ENCODE measurements at regions not wholly inside any gene's neighbourhood (a gene's known extent, or its start where the extent isn't known, plus 50 kb on each side); places are given as distances from the start of the nearest gene placed in this dataset.

DNA sequence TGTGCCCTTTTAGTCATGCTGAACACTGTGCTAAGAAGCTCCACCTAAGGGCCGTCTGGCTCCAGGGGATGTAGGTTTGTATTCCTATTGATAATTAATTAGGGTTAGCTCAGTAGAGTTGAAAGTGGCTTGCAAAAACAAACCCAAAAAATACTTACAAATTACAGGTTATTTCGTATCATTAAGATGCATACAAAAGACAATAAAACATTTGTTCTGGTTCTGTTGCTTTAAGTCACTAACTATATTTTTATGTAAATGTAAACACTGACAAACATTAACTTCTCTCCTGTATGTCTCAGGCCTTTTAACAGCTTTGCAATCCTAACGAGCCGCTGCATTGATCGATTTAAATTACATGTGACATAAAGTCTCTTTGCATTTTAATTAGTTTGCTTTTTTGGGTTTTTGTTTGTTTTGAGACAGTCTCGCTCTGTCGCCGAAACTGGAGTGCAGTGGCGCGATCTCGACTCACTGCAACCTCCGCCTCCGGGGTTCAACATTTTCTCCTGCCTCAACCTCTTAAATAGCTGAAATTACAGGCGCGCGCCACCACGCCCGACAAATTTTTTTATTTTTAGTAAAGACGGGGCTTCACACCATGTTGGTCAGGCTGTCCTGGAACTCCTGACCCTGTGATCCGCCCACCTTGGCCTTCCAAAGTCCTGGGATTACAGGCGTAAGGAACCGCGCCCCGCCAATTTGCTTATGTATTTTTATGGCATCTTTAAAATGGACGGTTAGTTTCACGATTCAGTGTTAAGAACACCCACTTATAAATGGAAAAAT, 110.9 kb downstream of the HFE start:
- no peak for DNase-seq (ENCODE audit: low read depth)

DNA sequence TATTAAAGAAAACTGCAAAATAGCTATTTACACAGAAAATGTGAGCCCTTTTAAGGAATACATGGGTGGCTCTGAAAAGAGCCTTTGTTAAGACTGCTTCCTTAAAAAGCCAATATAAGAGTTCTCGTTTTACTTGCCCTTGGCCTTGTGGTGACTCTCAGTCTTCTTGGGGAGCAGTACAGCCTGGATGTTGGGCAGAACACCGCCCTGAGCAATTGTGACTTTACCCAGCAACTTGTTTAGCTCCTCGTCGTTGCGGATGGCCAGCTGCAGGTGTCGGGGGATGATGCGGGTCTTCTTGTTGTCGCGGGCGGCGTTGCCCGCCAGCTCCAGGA, 111.5 kb downstream of the HFE start:
- no peak for DNase-seq (ENCODE audit: low read depth)

DNA sequence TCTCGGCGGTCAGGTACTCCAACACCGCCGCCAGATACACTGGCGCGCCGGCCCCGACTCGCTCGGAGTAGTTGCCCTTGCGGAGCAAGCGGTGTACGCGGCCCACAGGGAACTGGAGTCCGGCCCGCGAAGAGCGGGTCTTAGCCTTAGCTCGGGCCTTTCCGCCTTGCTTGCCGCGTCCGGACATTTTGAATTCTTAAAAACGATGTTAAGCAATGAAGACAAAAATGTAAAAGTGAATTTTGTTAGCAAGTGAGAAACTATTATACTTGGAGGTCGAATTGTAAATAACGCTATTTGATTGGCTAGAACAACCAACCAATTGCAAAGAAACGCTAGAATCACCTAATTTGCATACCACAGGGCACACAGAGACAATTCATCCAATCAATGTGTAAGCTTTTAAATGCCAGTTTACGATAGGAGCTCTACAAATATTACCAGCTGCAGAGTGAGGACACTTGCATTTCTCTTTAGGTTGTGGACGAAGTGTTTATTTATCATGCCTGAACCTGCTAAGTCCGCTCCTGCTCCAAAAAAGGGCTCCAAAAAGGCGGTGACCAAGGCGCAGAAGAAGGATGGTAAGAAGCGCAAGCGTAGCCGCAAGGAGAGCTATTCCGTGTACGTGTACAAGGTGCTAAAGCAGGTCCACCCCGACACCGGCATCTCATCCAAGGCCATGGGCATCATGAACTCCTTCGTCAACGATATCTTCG, 112.0 kb downstream of the HFE start:
- no peak for DNase-seq (ENCODE audit: low read depth)

DNA sequence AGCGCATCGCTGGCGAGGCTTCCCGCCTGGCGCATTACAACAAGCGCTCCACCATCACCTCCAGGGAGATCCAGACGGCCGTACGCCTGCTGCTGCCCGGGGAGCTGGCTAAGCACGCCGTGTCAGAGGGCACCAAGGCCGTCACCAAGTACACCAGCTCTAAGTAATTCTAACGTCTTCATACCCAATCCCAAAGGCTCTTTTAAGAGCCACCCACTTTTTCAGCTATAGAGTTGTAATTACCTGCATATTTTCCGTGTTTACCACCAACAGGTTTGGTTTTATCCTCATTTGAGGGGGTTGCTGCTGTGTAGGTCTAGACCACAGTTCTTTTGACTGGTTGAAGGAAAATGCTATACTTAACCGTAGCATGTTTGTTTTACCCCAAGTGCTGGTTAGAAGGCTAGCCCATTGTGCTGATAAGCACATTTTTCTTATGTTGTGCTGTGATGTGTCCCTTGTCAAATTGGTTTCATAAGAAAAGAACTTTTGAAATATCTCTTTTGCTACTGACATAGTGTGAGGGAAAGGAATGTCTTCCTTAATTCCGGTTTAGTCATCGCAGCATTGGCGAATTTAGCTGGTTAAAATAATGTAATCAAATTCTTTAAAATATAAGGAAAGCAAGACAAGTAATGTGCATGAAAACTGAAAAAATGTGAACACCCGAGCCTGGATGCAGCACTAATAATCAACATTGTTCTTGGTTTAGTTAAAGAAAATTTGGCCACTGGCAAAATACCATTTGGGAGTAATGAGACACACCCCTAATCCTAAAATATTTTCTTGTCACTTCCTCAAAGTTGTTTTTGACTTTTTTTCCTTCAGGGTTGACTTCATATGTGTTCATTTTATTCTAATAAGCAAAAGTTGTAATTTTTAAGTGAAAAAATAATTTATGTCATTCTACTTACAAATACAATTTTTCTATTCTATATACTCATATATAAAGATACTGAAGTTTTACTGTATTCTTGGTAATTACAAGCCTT, 112.8 kb downstream of the HFE start:
- no peak for DNase-seq (ENCODE audit: low read depth)

DNA sequence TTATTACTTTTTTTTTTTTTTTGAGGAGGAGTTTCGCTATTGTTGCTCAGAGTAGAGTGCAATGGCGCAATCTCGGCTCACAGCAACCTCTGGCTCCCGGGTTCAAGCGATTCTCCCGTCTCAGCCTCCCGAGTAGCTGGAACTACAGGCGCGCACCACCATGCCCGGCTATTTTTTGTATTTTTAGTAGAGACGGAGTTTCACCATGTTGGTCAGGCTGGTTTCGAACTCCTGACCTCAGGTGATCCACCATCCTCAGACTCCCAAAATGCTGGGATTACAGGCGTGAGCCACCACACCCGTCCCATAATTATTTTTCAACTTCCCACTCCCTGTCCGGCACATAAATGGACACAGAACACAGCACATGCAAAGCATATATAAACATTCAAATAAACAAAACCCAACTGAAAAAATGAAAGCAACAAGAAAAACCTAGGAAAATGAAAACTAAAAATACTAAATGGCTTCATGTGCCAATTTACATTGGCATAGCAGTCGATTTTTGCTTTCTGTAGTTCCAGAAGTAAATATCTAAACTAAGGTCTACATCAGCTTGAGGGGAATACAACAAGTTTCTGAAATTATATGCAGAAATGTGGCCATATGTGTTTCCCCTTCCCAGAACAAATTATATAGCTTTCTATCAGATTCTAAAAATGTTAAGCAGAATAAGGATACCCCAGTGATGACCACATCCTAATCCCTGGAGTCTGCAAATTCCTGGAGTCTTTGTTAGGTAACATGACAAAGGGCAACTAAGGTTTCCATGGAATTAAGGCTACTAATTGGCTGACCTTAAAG, 113.9 kb downstream of the HFE start:
- DNase-seq (ENCODE audit: low read depth), result no peak

DNA sequence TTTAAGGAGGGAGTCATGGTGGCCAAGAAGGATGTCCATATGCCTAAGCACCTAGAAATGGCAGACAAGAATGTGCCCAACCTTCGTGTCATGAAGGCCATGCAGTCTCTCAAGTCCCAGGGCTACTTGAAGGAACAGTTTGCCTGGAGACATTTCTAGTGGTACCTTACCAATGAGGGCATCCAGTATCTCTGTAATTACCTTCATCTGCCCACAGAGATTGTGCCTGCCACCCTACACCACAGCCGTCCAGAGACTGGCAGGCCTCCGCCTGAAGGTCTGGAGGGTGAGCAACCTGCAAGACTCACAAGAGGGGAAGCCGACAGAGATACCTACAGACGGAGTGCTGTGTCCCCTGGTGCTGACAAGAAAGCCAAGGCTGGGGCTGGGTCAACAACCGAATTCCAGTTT, 115.0 kb downstream of the HFE start:
- DNase-seq (ENCODE audit: low read depth), result no peak

DNA sequence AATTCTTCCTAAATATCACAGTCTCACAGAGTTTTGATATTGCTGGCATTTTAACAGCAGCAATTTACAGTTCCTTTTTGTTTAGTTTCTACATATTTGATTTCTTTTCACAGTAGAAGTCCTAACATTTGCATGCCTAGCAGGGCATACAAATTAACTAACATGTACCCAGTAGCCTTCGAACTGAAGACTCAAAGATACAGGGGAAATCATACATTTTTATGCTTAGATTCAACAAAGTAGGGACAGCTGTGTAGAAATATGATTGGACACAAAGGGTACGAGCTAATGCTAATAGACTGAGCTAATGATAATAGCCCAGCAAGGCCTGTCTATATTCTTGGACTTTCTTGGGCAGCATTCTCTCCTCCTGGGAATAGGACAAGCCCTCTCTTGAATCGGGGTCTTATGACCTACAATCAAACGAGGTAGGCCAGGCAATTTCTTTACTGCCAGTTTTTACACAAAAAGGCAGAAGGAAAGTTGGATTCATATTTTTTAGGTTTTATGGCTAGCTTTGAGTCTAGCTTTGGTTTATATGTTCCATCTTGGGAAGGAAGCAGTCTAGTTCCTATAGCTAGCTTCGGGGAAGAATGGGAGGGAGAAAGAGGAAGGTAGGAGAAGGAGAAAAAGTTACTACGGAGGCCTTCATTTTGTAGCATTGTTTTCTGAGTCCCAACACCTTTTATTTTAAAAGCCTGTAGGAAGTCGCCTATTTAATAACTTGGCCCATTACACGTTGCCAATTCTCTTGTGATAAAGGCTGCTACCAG, 115.8 kb downstream of the HFE start:
- no peak for DNase-seq (ENCODE audit: low read depth)

DNA sequence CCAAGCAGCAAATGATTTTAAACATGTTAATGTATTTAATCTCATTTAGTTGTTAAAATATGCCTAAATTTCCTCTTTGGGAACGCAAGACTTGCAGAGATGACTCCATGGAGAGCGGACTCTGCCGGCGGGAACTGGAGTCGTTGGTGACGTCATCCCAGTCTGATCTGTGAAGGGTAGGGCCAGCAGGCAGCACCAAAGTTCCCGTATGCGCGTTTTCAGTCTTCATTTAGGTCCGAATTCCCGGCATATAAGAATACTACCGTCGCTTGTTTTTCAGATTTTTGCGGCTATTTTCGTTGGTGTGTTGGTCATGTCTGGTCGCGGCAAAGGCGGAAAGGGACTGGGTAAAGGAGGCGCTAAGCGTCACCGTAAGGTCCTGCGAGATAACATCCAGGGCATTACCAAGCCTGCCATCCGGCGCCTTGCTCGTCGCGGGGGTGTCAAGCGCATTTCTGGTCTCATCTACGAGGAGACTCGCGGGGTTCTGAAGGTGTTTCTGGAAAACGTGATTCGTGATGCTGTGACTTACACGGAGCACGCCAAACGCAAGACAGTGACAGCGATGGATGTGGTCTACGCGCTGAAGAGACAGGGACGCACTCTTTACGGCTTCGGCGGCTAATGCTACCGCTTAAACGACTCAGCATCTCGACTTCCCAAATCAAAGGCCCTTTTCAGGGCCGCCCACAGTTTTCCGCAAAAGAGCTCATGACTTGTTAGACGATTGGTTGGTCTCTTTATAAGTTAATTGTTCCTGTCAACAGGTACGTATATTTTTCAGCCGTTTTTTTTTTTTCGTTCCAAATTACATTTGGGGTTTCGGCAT, 117.3 kb downstream of the HFE start:
- peak; percentile 64 for DNase-seq (ENCODE audit: low read depth)

DNA sequence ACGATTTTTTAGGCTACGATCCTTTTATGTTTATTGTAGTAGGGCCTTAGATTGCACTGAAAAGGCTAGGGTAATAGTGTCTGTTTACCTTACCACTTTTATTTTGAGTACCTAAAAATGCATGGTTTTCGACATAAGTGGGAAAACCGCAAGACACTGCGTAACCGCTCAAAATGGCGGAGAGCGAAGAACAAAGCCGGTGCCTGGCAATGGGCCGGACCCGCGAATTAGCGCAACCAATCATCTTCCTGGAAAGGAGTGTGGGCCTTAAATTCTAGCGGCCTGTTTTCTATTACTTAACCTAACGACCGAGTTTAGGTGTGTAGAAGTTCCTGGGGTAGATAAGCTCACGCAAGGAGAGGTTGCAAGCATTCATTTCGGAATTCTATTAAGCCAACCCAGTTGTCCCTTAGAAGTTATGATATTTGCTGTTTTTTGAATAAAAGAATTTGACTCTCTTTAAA, 118.0 kb downstream of the HFE start:
- DNase-seq (ENCODE audit: low read depth), result peak; percentile 52

DNA sequence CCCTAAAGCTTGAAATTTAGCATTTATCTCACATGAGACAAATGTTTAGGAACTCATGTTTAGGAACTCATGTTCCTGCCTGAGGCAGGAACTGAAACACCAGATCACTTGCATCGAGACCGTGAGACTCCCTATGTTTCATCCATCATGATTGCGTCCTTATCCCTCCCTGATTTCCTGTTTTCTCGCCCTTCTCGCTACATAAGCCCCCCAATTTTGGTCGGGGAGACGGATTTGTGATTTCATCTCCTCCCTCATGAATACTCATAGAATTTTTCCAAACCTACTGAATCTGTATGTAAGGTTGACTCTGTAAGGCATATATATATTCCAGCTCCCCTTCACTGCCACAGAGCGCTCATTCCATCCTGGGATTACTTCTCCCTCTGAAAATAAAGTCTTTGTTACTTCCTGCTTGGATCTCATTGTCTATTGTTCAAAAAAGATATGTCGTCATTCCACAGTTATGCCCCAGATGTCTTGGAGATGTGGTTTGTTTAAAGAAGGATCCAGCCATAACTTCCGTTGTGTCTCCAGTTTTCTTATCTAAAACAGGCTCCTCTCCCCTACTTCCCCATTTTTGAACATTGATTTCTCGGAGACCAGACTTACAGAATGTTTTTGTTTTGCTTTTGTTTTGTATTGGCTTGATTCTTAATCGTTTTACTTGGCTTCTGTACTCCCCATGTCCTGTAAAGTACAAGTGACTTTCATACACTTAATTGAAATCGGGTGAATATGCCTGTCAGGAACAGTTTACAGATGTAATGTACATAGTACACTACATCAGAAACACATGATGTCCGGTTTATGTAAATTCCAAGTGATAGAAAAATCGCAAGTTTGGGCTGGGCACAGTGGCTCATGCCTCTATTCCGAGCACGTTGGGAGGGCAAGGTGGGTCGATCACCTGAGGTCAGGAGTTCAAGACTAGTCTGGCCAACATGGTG, 118.7 kb downstream of the HFE start:
- no peak for DNase-seq (ENCODE audit: low read depth)

DNA sequence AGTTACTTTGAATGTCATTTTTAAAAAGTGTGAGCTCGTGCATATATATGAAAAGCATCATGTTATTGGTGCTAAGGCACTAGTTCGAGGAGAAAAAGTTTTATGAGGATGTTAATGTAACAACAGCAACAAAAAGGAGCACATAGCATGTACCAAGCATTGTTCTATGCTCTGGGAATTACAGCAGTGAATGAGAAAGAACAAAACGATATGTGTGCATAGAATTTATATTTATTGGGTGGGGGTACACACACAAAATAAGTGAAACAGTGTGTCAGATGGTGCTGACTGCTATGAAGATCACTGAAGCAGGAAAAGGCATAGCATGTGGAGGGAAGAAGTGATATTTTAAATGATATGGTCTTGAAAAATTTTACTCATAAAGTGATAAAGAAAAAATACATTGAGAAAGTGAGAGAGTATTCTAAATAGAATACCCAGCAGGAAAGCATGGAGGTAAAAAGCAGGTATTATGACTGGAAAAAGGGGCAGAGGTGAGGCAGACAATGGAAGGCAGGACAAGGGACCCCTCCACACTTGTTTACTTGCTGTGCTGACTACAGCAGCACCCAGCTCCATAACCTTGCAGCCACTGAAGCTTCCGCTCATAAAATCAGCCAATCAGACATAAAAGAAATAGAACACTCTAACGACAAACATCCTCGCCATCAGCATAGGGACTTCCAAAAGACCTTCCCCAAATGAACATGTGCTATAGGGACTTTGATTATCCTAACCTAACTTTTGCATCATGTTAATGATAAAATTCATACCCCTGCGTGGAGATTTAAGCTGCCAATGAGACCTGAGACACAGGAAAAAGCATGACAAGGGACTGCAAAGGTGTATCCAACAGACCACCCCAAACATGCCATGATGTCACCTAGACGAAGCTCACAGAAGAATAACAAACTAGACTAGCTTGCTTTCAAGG, 119.9 kb downstream of the HFE start:
- no peak for DNase-seq (ENCODE audit: low read depth)

DNA sequence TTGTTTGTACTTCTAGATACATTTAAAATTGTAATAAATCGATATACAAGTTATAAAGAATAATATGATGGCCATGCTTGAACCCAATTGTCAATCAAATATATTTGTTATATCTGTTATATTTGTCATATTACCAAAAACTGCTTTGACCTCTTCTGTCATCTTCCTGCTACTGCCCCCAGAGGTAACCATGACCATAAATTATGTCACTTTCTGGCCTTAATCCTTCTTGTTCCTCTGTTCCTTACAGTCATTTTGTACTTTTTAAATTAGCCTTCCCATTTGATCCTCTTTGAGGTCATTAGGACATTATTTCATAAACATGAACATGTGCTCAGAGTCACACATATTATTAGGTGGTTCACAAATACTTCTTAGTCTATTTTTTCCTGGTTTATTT, 124.7 kb downstream of the HFE start:
- no peak for DNase-seq (ENCODE audit: low read depth)

DNA sequence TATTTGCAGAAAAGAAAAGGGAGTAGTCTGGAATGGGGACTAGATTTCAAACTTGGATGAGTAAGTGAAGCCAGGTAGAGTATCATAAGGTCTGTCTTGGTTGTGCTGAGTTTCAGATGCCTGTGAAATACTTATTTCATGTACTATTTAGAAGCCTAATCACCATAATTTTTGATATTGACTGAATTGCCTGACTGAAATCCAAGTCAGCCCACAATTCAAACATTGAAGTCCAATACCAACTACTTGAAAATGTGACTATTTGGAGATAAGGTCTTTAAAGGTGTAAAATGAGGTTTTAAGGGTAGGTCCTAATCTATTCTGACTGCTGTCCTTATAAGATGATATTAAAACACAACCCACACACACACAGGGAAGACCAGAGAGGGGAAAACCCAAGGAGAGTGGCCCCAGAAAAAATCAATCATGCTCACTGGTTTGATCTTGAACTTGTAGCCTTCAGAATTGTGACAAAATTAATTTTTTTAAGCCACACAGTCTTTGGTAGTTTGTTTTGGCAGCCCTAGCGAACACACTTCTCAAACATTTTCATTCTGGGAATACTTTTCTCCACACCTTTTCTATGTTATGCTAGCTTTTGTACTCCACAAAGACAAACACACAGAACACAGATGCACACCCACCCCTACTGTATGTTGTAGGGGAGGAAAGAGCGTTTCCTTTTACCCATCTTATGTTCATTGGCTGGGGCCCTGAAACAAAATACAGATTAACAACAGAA, 126.3 kb downstream of the HFE start:
- no peak for DNase-seq (ENCODE audit: low read depth)

DNA sequence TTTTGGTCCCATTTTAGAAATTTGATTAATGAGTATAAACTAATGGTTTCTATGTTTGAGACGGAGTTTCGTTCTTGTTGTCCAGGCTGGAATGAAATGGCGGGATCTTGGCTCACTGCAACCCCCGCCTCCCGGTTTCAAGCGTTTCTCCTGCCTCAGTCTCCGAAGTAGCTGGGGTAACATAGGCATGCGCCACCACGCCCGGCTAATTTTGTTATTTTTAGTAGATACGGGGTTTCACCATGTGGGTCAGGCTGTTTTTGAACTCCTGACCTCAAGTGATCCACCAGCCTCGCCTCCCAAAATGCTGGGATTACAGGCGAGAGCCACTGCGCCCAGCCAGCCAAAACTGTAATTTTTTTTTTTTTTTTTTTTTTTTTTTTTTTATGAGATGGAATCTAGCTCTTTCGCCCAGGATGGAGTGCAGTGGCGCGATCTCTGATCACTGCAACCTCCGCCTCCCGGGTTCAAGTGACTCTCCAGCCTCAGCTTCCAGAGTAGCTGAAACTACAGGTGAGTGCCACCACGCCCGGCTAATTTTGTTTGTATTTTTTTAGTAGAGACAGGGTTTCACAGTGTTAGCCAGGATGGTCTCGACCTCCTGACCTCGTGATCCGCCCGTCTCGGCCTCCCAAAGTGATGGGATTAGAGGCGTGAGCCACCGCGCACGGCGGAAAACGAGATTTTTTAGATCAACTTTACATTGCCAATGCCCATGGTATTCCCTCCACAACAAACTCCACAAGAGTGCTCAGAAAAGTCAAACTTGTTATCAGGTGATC, 127.8 kb downstream of the HFE start:
- DNase-seq (ENCODE audit: low read depth), result no peak

DNA sequence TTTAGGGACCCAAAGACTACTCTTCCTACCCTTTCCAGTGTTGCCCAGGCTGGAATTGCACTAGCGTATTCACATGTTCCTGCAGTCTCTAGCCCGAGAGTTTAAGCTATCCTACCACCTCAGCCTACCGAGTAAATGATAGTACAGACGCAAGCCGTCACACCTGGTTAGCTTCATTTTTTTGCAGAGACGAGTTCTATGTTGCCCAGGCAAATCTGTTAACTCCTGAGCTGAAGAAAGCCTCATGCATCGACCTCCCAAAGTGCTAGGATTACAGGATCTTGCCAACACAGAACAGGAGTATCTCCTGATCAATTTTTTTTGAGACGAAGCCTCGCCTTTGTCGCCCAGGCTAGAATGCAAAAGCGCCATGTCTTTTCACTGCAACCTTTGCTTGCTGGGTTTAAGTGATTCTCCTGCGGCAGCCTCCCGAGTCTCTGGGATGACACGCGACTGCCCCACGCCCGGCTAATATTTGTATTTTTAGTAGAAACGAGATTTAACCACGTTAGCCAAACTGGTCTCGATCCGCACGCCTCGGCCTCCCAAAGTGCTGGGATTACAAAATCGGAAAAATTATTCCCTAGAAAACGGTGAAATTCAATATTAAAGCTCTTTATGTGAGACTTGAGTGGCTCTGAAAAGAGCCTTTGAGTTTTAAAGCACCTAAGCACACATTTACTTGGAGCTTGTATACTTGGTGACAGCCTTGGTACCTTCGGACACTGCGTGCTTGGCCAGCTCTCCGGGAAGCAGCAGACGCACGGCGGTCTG, 128.5 kb downstream of the HFE start:
- DNase-seq (ENCODE audit: low read depth), result no peak

Data from stimulated activated CD8-positive, alpha-beta memory T cell treated with anti-CD3 and anti-CD28 coated beads, Interleukin-7, amount 100 ng/mL, for 24 hours (primary cell).